ENCODE measurements at regions not wholly inside any gene's neighbourhood (a gene's known extent, or its start where the extent isn't known, plus 50 kb on each side); places are given as distances from the start of the nearest gene placed in this dataset.

DNA sequence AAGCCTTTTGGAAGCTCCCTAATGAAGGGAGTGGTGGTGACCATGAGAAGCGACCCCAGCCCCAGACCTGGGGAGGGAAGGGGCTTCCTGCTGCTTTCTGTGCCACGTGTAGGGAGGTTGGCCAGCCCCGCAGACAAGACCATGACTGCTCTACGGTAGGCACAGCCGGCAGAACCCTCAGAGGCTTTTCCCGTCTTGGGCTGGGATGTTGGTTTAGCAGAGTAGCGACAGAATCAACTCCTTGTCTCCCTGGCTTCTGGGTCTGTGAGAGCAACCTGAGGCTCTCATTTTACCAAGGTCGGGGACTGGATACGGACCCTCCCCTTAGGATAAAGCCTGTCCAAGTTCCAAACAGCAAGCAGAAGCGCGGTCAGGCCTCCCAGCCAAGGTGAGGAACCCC, 123.3 kb downstream of the AXIN2 start:
- no peak for FAIRE-seq
- TF ChIP-seq CTCF (IDR thresholded peaks at IDR 0.05; ENCODE audit: insufficient read depth, missing control alignments), result no peak

GRCh38 chr17:65436871-65437270, 124.6 kb downstream of the AXIN2 start:
- DNase-seq (ENCODE audit: insufficient read length, low spot score), result no peak
- FAIRE-seq, result no peak
- no peak for TF ChIP-seq CTCF (IDR thresholded peaks at IDR 0.05; ENCODE audit: insufficient read depth, missing control alignments)

More for the DNA sequence above, 123.3 kb downstream of the AXIN2 start:
- DNase-seq (ENCODE audit: insufficient read length, low spot score), result no peak

- no peak for TF ChIP-seq CTCF (IDR thresholded peaks at IDR 0.05; ENCODE audit: insufficient read depth, missing control alignments)
- no peak for FAIRE-seq
- no peak for DNase-seq (ENCODE audit: insufficient read length, low spot score)
Observed at GRCh38 chr17:65434878-65435277, 126.6 kb downstream of the AXIN2 start.

GRCh38 chr17:65434251-65434650, 127.2 kb downstream of the AXIN2 start:
- no peak for TF ChIP-seq CTCF (IDR thresholded peaks at IDR 0.05; ENCODE audit: insufficient read depth, missing control alignments)
- no peak for DNase-seq (ENCODE audit: insufficient read length, low spot score)
- no peak for FAIRE-seq

DNA sequence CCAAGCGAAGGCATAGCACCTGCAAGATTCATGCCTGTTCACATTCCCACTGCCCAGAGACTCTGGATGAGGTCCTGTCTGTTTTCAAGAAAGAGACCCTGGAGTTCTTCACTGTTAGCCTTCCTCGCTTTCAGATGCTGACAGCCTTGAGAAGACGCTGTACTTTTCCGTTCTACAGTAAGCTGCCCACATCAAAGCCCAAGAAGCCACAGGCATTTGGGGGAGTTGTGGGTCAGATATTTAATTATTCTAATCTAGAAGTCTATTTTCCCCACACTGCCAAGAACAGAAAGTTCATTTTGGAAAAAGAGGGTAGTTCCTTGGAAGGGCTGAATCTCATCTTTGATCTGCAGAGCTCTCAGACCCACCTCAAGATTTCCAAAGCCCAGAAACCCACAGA, 127.9 kb downstream of the AXIN2 start:
- no peak for TF ChIP-seq CTCF (IDR thresholded peaks at IDR 0.05; ENCODE audit: insufficient read depth, missing control alignments)
- DNase-seq (ENCODE audit: insufficient read length, low spot score) (no peak), FAIRE-seq (no peak)

DNA sequence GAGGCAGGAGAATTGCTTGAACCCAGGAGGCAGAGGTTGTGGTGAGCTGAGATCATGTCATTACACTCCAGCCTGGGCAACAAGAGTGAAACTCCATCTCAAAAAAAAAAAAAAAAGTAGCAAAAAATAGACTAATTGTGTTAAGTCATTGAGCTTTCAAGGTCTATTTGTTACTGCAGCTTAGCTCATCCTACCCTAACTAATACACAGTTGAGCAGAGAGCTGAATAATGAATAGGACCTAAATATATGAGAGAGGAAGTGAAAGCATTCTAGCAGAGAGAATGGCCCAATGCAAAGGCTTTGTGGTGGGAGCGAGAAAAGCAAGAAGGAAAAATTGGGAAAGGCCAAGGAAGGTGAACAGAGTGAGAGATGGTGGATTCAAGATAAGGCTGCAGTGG, 128.3 kb downstream of the AXIN2 start:
- no peak for FAIRE-seq
- TF ChIP-seq CTCF (IDR thresholded peaks at IDR 0.05; ENCODE audit: insufficient read depth, missing control alignments), result no peak
- DNase-seq (ENCODE audit: insufficient read length, low spot score), result no peak

DNA sequence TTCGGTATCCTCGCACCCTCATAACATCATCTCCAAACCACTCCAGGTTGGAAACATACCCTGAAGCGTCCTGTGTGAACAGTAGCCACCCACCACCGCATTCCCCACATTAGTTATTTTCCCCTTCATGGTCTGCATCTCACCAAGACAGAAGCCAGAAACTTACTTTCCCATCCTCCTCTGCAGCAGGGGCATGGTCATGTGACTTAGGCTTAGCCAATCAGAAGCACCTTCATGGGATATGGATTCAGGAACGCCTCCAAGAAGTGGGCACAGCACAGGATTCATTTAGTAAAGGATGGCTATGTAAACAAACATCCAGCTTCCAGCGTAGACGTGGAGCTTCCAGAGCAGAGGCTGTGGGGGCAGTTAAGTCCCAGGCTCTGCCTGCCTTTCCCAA, 130.3 kb downstream of the AXIN2 start:
- DNase-seq (ENCODE audit: insufficient read length, low spot score) (no peak), FAIRE-seq (no peak)
- no peak for TF ChIP-seq CTCF (IDR thresholded peaks at IDR 0.05; ENCODE audit: insufficient read depth, missing control alignments)

All from D721Med (cell line).